Epithelial cell of proximal tubule (primary cell): ENCODE measurements at regions not wholly inside any gene's neighbourhood (a gene's known extent, or its start where the extent isn't known, plus 50 kb on each side); places are given as distances from the start of the nearest gene placed in this dataset.

Experiments used
- DNase-seq: peaks from one replicate; pipeline ENCODE4 v3.0.0-alpha.2; 2011; ENCODE audit warnings: low read depth
- H3K4me3 ChIP-seq: 2 replicates; pipeline ENCODE4 v1.5.1; 2011; ENCODE audit warnings: low read depth, mild to moderate bottlenecking, low read length
- CTCF ChIP-seq: conservative IDR thresholded peaks from 2 replicates; pipeline ENCODE4 v1.5.1; 2012; ENCODE audit warnings: low read depth, mild to moderate bottlenecking, low read length

GRCh38 chr10:132122097-132122861 lies 56.5 kb downstream of the JAKMIP3 start:
- no peak overlapping the region for H3K4me3 ChIP-seq
- no peak for TF ChIP-seq CTCF
- no peak for DNase-seq

GRCh38 chr10:132122939-132123445 lies 57.2 kb downstream of the JAKMIP3 start:
- TF ChIP-seq CTCF: no peak
- DNase-seq: no peak
- no peak overlapping the region for H3K4me3 ChIP-seq

- no peak overlapping the region for H3K4me3 ChIP-seq
- no peak for TF ChIP-seq CTCF
- DNase-seq: no peak
These were observed 57.9 kb downstream of the JAKMIP3 start for GRCh38 chr10:132123606-132124005.

- TF ChIP-seq CTCF: no peak
- no peak overlapping the region for H3K4me3 ChIP-seq
- no peak for DNase-seq
These were observed 58.6 kb downstream of the JAKMIP3 start for GRCh38 chr10:132124201-132124920.

- no peak overlapping the region for H3K4me3 ChIP-seq
- no peak for DNase-seq
- no peak for TF ChIP-seq CTCF
These were observed 57.3 kb upstream of the DPYSL4 start for GRCh38 chr10:132129431-132129830.

GRCh38 chr10:132130286-132131265 lies 56.2 kb upstream of the DPYSL4 start:
- H3K4me3 ChIP-seq: no peak overlapping the region
- TF ChIP-seq CTCF: no peak
- no peak for DNase-seq
